Neural cell (in vitro differentiated cells): ENCODE measurements at regions not wholly inside any gene's neighbourhood (a gene's known extent, or its start where the extent isn't known, plus 50 kb on each side); places are given as distances from the start of the nearest gene placed in this dataset.

ENCODE experiments used
- H2AFZ ChIP-seq: fragments of 200-600, 300-800 bp; sonication (generic), shearing (Covaris generic); 2 replicates; pipeline ENCODE4 v1.6.0; 2014; ENCODE audit warnings: low read depth, mild to moderate bottlenecking, antibody characterized with exemption, low read length, moderate library complexity
- H3F3A ChIP-seq: fragments of 200-600 bp; shearing (Covaris generic); 2 replicates; pipeline ENCODE4 v1.6.1; 2016; ENCODE audit warnings: mild to moderate bottlenecking, moderate library complexity, mixed read lengths, antibody characterized with exemption, low read length; ENCODE audit not compliant: insufficient read depth, poor library complexity, severe bottlenecking
- H3K27ac ChIP-seq: fragments of 200-600, 300-800 bp; sonication (generic), shearing (Covaris generic); 2 replicates; pipeline ENCODE4 v1.5.1; 2014; ENCODE audit warnings: mild to moderate bottlenecking, low read length, moderate library complexity
- H3K27me3 ChIP-seq: fragments of 300-800, 200-600 bp; sonication (generic), shearing (Covaris generic); 2 replicates; pipeline ENCODE4 v1.6.0; 2014; ENCODE audit warnings: mild to moderate bottlenecking, low read depth, low read length, moderate library complexity; ENCODE audit not compliant: insufficient read depth
- H3K36me3 ChIP-seq: fragments of 300-800, 200-600 bp; sonication (generic), shearing (Covaris generic); 2 replicates; pipeline ENCODE4 v1.5.1; 2014; ENCODE audit warnings: mild to moderate bottlenecking, antibody characterized with exemption, low read length, moderate library complexity; ENCODE audit not compliant: insufficient read depth
- H3K4me2 ChIP-seq: fragments of 300-800, 200-600 bp; sonication (generic), shearing (Covaris generic); 2 replicates; pipeline ENCODE4 v1.6.0; 2014; ENCODE audit warnings: mild to moderate bottlenecking, low read length
- H3K4me3 ChIP-seq: fragments of 300-800, 200-600 bp; sonication (generic), shearing (Covaris generic); 2 replicates; pipeline ENCODE4 v1.5.1; 2014; ENCODE audit warnings: mild to moderate bottlenecking, low read length, moderate library complexity
- H3K79me2 ChIP-seq: fragments of 200-600 bp; shearing (Covaris generic); replicated peaks from 2 replicates; pipeline ENCODE4 v1.6.0; 2014; ENCODE audit warnings: mild to moderate bottlenecking, low read length, moderate library complexity; ENCODE audit not compliant: insufficient read depth
- H3K9ac ChIP-seq: fragments of 300-800, 200-600 bp; sonication (generic), shearing (Covaris generic); 2 replicates; pipeline ENCODE4 v1.6.1; 2016; ENCODE audit warnings: mild to moderate bottlenecking, low read length, mixed read lengths
- H3K9me2 ChIP-seq: fragments of 200-600 bp; shearing (Covaris generic); 2 replicates; pipeline ENCODE4 v1.6.1; 2016; ENCODE audit warnings: mild to moderate bottlenecking, low read length, mixed read lengths; ENCODE audit not compliant: insufficient read depth
- H3K9me3 ChIP-seq: fragments of 200-600, 300-800 bp; sonication (generic), shearing (Covaris generic); 2 replicates; pipeline ENCODE4 v1.6.1; 2016; ENCODE audit warnings: mild to moderate bottlenecking, mixed run types, low read length, moderate library complexity, mixed read lengths
- H4K20me1 ChIP-seq: fragments of 200-600 bp; shearing (Covaris generic); 2 replicates; pipeline ENCODE4 v1.6.1; 2016; ENCODE audit warnings: mild to moderate bottlenecking, mixed run types; ENCODE audit not compliant: insufficient read depth
- CTCF ChIP-seq: fragments of 450-650 bp; IDR thresholded peaks from 2 replicates; pipeline ENCODE4 v1.5.1; 2014; ENCODE audit warnings: antibody characterized with exemption, mild to moderate bottlenecking, moderate library complexity; ENCODE audit not compliant: poor library complexity, severe bottlenecking
- EP300 ChIP-seq: fragments of 450-650 bp; conservative IDR thresholded peaks from 2 replicates; pipeline ENCODE4 v1.6.1; 2014; ENCODE audit warnings: antibody characterized with exemption, mild to moderate bottlenecking, moderate library complexity; ENCODE audit not compliant: poor library complexity, severe bottlenecking
- EZH2 ChIP-seq: fragments of 200-600, 300-800 bp; shearing (Covaris generic), sonication (generic); IDR thresholded peaks from 2 replicates; pipeline ENCODE4 v1.6.1; 2014; ENCODE audit warnings: antibody characterized with exemption, low read length, borderline replicate concordance, mild to moderate bottlenecking; ENCODE audit not compliant: insufficient read depth, poor library complexity, severe bottlenecking
- MXI1 ChIP-seq: fragments of 450-650 bp; conservative IDR thresholded peaks from 2 replicates; pipeline ENCODE4 v1.6.1; 2014; ENCODE audit warnings: antibody characterized with exemption, mild to moderate bottlenecking; ENCODE audit not compliant: poor library complexity, severe bottlenecking
- POLR2AphosphoS5 ChIP-seq: IDR thresholded peaks from 2 replicates; pipeline ENCODE4 v1.6.1; 2012
- RAD21 ChIP-seq: fragments of 450-650 bp; conservative IDR thresholded peaks from 2 replicates; pipeline ENCODE4 v1.6.1; 2014; ENCODE audit warnings: antibody characterized with exemption, mild to moderate bottlenecking, moderate library complexity
- REST ChIP-seq: IDR thresholded peaks from 2 replicates; pipeline ENCODE4 v1.6.1; 2012; ENCODE audit warnings: borderline replicate concordance
- SMC3 ChIP-seq: fragments of 450-650 bp; conservative IDR thresholded peaks from 2 replicates; pipeline ENCODE4 v1.6.1; 2014; ENCODE audit warnings: antibody characterized with exemption, mild to moderate bottlenecking, moderate library complexity; ENCODE audit not compliant: poor library complexity
- TAF1 ChIP-seq: IDR thresholded peaks from 2 replicates; pipeline ENCODE4 v1.6.1; 2012; ENCODE audit warnings: low read depth

- no peaks in the 10 kb centered on the region for H3F3A ChIP-seq
- no peaks in the 10 kb centered on the region for H3K9me3 ChIP-seq
- no peak overlapping the region for H3K27ac ChIP-seq
- H3K9ac ChIP-seq = no peak overlapping the region
- H3K27me3 ChIP-seq = no peaks in the 10 kb centered on the region
- no peaks in the 10 kb centered on the region for H4K20me1 ChIP-seq
- H3K79me2 ChIP-seq = no peaks in the 10 kb centered on the region
- no peaks in the 10 kb centered on the region for H3K36me3 ChIP-seq
- no peak overlapping the region for H3K4me3 ChIP-seq
- TF ChIP-seq EP300 = no peak
- TF ChIP-seq REST = no peak
- TF ChIP-seq POLR2AphosphoS5 = no peak
- TF ChIP-seq CTCF = no peak
- TF ChIP-seq RAD21 = no peak
- no peak for TF ChIP-seq MXI1
- TF ChIP-seq TAF1 = no peak
- no peak for TF ChIP-seq SMC3
- no peak for TF ChIP-seq EZH2
- H3K9me2 ChIP-seq = no peaks in the 10 kb centered on the region
- H3K4me2 ChIP-seq = no peak overlapping the region
- no peak overlapping the region for H2AFZ ChIP-seq
Observed at GRCh38 chr2:239815671-239816070, 209.5 kb downstream of the NDUFA10 start.

- TF ChIP-seq MXI1 = no peak
- TF ChIP-seq EP300 = no peak
- no peak for TF ChIP-seq CTCF
- TF ChIP-seq POLR2AphosphoS5 = no peak
- no peak for TF ChIP-seq REST
- no peaks in the 10 kb centered on the region for H3K79me2 ChIP-seq
- no peaks in the 10 kb centered on the region for H3K27me3 ChIP-seq
- H3K4me2 ChIP-seq = no peak overlapping the region
- no peaks in the 10 kb centered on the region for H3K9me3 ChIP-seq
- H2AFZ ChIP-seq = no peak overlapping the region
- H3K9me2 ChIP-seq = no peaks in the 10 kb centered on the region
- H3F3A ChIP-seq = no peaks in the 10 kb centered on the region
- H3K4me3 ChIP-seq = no peak overlapping the region
- no peak overlapping the region for H3K9ac ChIP-seq
- no peaks in the 10 kb centered on the region for H4K20me1 ChIP-seq
- no peaks in the 10 kb centered on the region for H3K36me3 ChIP-seq
- H3K27ac ChIP-seq = no peak overlapping the region
Observed at GRCh38 chr2:239814861-239815601, 210.1 kb downstream of the NDUFA10 start.
